Skin of body (tissue), 1 donor: ENCODE measurements at regions not wholly inside any gene's neighbourhood (a gene's known extent, or its start where the extent isn't known, plus 50 kb on each side); places are given as distances from the start of the nearest gene placed in this dataset.

Experiments
- DNase-seq: peaks from one replicate; lab custom pipeline; 2025; lab: John Stamatoyannopoulos, UW

DNA sequence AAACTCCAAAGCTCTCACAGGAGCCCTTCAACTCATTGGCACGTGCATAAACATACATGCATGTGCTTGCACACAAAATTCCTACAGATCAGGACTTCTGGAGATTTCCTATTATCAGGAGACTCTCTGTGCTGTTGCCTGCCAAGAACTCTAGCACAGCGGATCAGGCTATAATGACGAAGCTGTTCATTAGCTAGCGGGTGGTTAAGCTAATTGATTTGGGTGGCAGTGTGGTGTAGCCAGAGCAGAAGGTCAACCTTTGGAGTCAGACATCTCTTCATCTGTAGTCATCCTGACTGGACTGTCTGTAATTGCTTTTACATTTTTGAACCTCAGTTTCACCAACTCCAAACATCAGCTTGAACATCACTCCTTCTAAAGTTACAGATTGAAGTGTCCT, 69.0 kb downstream of the KIF2B start:
- no peak for DNase-seq

- no peak for DNase-seq
Measured at GRCh38 chr17:53892222-53892621, 69.5 kb downstream of the KIF2B start.

DNA sequence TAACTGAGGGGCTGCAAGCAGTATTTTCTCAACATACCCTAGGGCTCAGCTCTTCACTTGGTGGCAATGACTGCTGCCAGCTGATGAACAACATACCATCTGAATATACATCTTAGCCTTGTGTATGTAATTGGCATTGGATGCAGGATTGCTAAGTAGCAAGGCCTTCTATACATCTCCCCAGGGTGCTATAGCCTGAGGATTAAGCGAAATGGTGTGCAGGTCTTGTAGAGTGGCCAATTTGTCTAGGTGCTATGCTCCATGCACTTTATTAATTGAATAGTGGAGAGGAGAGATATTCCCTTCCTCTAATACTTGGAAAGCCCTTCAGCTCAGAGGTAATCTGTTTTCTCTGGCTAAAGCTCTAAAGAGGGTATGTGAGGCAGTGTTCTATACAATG, 71.9 kb downstream of the KIF2B start:
- no peak for DNase-seq

DNA sequence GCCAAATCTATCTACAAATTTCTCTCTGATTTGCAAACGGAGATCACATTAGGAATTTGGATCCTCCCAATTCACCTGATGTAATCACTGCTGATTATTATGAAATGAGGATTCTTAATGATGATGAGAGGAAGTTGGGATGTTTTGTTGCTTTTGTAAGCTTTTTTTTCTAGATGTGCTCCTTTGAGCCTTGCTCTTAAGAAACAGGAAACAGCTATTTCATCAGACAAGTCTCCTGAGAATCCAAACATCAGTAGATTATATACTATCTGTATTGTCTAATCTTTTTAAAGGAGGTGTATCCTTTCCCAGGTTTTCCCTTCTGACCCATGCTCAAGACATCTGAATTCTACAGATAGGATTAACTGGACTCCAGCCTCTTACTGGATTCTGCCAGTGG, 73.3 kb downstream of the KIF2B start:
- DNase-seq: no peak

- no peak for DNase-seq
Measured at GRCh38 chr17:53900951-53901350, 78.2 kb downstream of the KIF2B start.

DNA sequence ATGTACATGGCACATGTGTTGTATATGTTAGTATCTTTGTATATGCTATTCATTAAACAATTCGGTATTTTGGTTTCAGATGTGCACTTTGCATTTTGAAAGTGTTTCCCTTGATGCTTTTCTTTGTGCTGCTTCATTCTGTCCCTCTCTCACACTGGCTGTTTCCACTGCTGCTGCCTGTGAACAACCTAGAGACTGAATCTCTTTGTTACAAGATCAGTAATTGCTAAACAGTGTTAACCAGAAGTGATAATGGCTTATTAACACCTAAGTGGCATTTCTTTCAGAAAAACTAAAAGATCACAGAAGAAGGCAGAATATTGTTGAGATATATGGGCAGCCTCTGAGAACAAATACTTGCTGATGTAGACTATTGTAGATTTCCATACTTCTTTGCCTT, 84.7 kb downstream of the KIF2B start:
- DNase-seq: no peak

DNA sequence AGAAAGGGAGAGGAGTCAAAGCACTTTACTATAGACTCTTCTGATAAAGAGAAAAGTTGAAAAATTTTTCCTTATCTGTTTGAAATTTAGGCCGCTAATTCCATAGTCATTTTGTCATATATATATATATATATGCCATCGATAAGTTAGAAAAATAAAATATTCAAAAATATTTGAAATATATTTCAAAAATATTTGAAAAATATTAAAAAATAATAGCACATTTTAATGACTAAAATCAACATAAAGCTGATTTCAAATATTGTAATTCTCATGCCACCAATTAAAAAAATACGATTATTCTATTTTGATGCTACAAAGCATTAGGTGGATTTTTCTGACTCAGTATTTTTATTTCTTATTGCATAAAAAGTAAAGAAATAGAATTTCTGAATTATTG, 87.1 kb downstream of the KIF2B start:
- DNase-seq: no peak

- DNase-seq: no peak
Measured at GRCh38 chr17:53912117-53912516, 89.4 kb downstream of the KIF2B start.

DNA sequence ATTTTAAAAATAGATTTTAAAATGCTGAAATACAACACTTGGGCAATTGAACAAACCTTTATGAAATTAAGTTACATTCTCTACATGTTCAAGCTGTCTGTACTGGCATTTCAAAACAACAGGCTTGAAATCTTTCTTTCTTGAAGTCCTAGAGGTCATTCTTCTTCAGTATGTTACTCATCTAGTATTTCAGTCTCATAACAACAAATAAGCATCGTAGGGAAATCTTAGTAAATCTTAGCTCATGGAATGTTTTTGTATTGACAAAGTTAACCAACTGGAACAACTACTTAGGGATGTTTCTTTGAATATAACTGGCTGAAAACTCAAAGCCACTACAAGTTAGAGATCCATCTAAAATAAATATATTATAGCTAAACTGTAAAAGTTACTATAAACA, 96.6 kb downstream of the KIF2B start:
- no peak for DNase-seq

- DNase-seq: no peak
Measured at GRCh38 chr17:53924530-53925455, 102.1 kb downstream of the KIF2B start.

DNA sequence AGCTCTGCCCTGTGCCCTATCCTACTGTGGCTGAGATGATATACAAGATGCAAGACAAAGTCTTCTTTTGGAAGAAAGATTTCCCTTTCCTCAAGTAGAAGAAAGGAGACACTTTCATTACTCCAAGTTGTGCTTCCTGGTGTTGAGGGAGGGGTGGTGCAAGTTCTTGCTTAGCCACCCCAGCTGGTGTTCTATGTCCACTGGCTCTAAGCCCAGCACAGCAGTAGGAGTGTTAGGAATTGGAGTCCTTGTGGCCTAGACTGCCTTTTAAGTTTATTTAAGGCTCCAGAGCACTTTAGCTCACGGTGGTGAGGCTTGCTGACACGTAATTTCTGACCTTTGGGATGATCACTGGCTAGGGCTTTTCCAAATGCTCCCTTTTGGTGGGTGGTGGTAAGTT, 109.7 kb downstream of the KIF2B start:
- DNase-seq: no peak

GRCh38 chr17:53934931-53935330, 112.2 kb downstream of the KIF2B start:
- no peak for DNase-seq

DNA sequence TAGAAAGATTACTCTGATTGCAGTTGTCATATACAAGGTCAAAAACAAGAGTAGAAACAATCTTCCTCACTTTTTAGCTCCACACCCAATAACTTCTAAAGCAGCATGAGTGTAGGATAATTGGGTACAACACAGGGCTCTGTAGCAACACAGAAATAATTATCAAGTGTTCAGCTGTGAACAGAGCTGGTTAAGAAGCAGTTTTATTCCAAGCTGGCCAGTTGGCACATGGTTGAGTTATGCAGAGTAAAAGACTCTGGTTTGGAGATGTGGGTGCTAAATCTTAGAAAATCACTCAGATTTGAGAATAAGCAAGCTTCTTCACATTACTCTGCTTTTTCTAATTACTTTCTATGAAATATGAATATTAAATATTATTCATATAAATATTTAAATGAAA, 118.5 kb downstream of the KIF2B start:
- DNase-seq: no peak

DNA sequence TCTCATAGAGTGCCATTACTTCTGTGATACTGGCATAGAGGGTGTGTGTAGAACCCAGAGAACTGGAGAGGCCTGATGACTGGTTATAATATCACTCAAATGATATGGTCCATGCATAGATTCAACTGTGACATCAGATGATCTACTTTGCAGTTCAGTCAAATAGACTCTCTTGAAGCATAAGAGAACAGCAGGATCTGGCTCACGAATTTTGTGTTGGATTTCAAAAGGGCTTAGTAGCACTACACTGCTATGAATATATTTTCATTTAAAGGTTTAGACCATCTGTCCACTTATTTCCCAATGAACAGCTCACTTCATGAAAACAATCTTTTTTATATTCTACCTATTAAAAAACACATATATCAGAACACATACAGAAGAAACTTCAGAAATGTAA, 119.7 kb downstream of the KIF2B start:
- no peak for DNase-seq

- no peak for DNase-seq
Measured at GRCh38 chr17:53942898-53943297, 120.2 kb downstream of the KIF2B start.

- no peak for DNase-seq
Measured at GRCh38 chr17:53948323-53948722, 125.6 kb downstream of the KIF2B start.

DNA sequence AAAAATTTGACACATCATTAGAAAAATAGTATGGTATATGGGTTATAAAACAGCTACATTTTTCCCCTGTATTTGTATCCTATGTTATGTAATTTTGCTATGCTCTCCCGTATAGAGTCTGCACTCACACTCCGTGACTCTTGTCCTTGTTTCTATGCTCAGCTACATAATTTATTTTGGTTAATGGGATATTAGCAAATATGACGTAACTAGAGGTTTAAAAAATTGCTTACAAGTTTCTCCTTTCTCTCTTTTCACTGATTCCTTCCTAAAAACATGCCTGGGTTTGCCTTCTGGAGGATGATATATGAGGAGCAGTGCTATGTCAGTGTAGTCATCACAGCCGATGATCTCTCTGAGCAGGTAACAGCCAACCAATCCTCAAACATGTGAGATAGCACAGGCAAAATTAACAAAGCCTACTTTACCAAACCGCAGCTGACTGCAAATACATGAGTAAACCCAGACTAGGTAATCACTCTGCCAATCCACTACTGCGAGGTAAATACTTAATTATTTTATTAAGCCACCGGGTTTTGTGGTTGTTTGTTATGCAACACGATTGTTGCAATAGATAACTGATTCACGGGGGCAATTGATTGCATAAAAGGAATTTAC, 126.9 kb downstream of the KIF2B start:
- no peak for DNase-seq

DNA sequence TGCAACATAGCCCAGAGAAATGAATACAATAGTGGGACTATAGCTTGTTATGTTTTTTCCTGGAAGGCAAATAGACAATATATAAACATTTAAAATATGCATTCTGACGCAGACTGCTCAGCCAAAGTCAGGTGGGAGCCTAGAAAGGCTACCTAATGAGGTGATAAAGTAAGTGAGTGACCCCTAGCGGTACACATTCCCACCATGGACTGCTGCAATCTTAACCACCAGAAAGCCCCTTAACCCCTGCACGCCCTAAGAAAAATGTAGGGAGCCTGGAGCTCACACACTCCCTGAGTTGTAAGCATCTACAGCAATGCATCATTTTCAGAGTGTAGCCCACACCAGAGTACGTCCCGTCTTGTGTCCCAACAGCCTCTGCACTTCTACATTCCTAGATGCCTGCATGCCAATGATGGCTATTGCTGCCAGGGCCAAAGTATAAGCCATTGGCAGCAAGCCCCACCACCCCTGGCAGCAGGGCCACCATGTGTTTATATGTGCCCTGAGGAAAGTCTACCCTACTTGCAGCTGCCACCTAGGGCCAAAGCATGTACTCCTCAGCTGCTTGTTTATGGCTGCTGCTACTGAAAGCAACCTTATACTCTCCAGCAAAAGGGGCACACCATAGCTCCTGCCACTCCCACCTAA, 127.6 kb downstream of the KIF2B start:
- no peak for DNase-seq

DNA sequence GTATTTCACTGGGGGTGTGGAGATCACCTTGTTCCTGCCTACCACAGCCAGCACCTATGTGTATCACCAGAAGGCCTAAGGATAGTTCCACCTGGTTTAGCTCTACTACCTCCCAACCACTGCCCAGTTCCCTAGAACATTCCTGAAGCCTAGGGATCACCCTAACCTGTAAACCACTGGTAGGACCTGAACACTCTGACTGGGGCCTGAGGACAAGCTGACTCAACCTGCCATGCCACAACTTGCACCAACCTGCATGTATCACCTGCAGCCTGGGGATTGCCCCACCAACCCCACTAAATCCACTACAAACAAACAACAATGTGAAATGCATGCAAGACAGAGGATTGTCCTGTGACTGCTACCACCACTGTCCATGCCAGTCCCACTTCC, 128.1 kb downstream of the KIF2B start:
- no peak for DNase-seq

GRCh38 chr17:53971361-53971760, 148.6 kb downstream of the KIF2B start:
- DNase-seq: no peak

GRCh38 chr17:53979991-53980390, 157.3 kb downstream of the KIF2B start:
- DNase-seq: no peak

DNA sequence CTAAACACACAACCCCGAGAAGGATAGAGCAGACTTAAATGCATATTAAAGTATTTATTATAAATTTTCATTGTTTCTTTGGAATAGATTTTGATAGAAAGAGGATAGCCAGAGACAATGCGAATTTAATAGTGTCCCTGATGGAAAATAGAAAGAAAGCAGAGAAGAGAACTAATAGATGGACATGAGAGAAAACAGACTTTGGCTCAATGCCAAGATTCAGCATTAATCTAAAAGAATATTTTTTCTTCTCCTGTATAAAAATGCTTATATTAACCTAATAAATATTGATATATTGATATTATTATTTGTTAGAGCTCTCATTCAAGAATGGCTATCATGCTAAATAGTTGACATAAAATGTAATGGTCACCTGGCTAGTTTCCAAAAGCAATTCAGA, 173.4 kb downstream of the KIF2B start:
- DNase-seq: no peak

GRCh38 chr17:53996890-53997289, 174.2 kb downstream of the KIF2B start:
- DNase-seq: no peak
